ENCODE measurements at regions not wholly inside any gene's neighbourhood (a gene's known extent, or its start where the extent isn't known, plus 50 kb on each side); places are given as distances from the start of the nearest gene placed in this dataset.

DNA sequence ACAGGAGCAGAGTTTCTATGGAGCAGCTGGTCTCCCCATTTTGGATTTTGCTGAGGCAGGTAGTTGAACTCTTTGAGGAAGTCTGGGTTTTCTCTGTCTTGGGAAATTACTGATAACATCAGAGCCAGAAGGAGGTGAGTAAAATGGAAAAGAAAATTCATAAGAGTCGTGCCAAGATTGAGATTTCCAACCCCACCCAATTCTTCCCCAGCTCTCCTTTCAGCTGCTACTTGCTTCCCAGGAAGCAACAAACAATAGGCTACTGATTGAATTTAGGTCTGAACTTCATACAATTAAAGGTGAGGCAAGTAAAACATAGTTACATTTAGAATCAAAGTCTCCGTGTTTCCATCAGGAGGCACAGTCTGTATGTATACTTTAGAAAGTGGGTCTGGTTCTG is 54.6 kb upstream of the EOLA2 start:
- DNase-seq (ENCODE audit: low spot score) (no peak), ATAC-seq (no peak)
- intact Hi-C loops (cut with DNase I): no loop called here

DNA sequence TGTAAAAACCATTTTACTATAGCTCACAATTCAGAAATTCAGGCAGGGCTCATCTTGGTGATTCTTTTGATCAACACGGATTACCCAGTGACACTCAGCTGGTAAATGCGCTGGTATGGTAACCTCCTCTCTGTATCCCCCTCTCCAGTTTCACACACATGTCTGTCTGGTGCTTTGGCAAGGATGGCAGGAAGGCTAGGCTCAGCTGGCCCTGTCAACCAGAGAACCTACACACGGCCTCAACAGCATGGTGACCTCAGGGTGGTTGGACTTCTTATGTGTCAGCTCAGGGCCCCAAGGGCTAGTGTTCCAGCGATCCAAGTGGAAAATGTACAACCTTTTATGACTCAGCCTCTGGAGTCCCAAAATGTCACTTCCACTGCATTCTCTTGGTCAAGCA is 55.7 kb upstream of the EOLA2 start:
- intact Hi-C loops (cut with DNase I): no loop called here
- DNase-seq (ENCODE audit: low spot score) (no peak), ATAC-seq (no peak)

DNA sequence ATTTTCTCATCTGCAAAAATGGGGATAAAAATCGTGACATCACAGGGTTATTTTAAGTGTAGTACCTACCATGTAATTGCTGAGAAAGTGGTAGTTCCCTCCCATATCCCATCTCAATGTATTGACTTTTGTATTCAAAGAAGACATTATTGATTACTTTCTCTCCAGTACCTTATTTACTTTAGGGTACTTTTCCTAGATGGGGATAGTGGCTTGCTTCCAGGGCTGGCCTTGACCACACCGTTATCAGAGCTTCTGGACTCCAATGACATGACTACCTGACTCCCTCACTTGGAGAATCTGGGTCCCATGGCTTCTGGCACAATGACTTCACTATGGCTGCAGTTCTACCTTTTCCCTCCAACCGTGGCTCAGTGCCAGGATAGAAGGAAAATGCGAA is 58.2 kb upstream of the EOLA2 start:
- no peak for DNase-seq (ENCODE audit: low spot score)
- no peak for ATAC-seq
- intact Hi-C loops (cut with DNase I): no loop called here

DNA sequence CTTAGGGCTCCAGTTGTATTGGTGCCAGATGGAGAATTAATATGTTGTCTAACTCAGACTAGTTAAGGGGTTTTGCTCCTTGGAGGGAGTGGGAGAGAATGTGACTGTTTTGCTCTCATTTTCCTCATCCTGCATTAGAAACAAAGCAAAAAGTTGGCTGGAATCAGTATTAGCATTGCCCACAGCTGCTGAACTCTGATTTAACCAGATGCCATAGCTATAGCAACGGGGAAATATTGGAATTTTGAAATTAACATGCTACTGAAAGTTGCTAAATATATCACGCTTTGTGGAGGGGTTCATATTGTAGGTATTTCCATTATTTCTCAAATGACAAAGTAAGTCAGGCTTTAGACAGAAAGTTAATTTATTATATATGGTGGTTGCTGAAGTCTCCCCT is 66.7 kb upstream of the EOLA2 start:
- intact Hi-C loops (cut with DNase I): no loop called here
- no peak for DNase-seq (ENCODE audit: low spot score)
- ATAC-seq: no peak

DNA sequence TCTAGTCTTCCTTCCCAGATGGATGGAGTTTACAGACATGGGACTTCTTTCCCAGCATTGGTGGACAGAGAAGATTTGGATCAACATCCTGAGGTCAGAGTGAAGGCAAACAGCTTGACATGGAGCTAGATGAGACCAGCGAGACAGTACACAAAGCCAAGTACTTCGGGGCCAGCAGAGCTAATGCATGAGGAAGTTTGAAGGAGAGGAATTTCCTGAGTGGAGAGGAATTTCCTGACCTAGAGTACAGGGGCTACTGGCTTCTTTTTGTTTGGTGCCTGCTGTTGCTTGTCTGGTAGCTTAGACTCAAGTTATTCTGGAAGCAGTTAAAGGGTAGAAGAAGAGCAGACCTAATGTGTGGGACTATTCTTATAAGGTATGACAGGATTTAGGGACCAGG is 69.1 kb upstream of the EOLA2 start:
- intact Hi-C loops (cut with DNase I): no loop called here
- no peak for ATAC-seq
- no peak for DNase-seq (ENCODE audit: low spot score)

DNA sequence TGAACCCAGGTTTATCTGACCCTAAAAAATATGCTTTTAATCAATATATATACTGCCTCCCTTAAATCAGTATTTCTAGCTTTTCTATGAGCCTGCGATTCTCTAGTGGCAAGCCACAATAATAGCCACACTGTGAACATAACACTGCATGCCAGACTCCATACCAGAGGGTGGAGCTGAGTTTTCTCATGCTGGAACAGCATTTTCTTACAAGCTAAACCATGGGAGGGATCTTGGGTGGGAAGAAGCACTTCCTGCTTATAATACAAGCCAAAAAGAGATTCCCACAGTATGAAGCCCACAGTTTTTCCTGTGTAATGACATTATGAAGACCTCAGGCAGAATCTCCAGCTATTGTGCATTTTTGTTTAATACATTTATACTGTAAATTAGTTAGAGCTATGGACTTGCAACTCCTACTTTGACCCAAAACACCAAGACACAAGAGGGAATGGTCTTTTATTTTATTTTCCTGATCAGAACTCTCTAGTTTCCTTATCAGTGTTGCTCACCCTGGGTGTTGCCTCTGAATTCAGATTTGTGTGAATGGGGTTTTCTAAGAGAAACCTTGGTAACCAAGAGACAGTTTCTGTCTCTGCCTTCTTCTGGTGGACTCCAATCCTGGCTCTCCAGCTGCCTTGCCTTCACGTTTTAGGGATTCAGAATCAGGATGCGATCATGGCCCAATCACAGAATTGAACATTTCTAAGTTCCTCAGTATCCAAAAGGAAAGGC is 74.5 kb upstream of the EOLA2 start:
- DNase-seq (ENCODE audit: low spot score): no peak
- no peak for ATAC-seq
- intact Hi-C loops (cut with DNase I): no loop called here

DNA sequence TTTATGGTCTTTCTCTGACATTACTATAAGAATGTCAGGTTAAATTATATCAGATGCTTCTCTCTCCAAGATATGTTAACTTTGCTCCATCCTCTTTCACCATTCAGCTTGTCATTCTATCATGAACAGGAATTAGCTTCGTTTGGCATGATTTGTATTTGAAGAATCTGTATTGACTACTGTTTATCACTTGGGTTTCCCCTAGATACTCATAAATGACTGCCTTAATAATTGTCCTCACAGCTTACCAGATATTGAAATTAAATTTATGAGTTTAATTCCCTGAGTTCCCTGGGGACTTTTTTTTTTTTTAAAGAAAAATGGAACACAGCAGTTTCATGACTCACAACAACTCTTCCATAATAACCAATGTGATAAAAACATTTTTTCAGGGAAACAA is 76.2 kb upstream of the EOLA2 start:
- DNase-seq (ENCODE audit: low spot score) (no peak), ATAC-seq (no peak)
- intact Hi-C loops (cut with DNase I): no loop called here

DNA sequence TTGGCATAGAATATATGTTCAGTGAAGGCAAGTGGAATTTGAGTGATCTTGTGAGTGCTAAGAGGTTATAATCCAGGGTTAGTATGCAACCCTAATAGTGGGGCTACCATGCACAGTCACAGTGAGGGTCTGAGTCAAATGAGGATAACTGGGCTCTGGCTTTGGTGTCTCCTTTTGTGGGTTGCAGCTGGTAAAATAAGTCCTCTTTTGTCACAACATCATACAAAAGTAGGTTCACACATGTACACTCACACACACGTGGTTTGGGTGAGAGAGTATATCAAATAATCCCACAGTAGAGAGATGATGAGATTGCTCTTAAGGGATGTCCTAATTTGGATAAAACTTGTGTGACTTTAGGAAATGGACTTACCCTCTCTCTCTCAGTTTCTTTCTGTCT is 79.6 kb upstream of the EOLA2 start:
- ATAC-seq (no peak), DNase-seq (ENCODE audit: low spot score) (no peak)
- intact Hi-C loops (cut with DNase I): no loop called here

DNA sequence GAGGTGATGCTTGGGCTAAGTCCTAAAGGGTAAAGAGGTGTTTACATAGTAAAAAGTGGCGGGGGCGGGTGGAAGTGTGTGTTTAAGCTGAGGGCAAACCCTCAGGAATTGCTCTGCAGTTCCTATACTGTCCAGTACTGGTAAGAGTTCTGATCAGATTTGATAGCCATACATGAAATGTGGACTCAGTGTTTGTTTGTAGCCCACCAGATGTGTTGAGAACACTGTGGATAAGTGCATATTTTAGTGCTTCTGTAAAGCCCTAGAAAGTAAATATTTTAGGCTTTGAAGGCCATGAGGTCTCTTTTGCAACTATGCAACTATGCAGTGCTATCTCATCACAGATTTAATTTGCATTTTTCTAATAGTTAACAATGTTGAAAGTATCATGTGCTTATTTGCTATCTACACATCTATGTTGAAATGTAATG is 80.7 kb upstream of the EOLA2 start:
- no peak for DNase-seq (ENCODE audit: low spot score)
- ATAC-seq: no peak
- intact Hi-C loops (cut with DNase I): no loop called here

DNA sequence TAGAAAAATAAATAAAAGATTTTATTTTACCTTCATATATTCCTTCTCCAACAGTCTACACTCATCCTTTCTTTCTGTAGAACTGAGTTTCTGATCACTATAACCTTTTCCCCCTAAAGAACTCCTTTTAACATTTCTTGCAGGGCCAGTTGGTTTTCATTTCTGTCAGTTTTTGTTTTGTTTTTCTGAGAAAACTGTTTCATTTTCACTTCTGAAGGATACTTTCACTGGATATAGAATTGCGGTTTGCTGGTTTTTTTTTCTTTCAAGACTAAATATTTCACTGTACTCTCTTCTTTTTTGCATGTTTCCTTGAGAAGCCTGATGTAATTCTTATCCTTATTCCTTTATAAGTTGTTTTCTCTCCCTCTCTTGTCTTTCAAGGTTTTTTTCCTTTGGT is 90.4 kb upstream of the EOLA2 start:
- no peak for DNase-seq (ENCODE audit: low spot score)
- intact Hi-C loops (cut with DNase I): no loop called here
- no peak for ATAC-seq

DNA sequence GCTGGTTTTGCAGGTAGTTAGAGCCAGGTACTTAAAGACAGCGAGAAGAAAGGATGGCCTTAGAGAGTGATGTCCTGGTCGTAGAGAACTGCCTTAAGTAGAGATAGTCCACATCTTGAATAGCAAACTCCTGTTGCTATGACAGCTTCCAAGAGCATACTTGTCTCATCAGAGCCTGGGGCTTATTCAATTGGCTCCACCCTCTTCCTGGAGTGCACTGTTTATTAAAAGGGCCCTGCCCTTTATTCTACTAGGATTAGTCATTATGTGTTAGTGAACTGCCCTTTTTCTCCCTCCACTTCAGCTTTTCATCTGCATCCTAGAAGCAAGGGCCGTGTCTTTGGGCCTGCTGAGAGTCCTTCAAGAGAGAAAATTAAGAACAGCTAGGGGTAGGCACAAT is 94.5 kb upstream of the EOLA2 start:
- ATAC-seq (no peak), DNase-seq (ENCODE audit: low spot score) (no peak)
- intact Hi-C loops (cut with DNase I): no loop called here

DNA sequence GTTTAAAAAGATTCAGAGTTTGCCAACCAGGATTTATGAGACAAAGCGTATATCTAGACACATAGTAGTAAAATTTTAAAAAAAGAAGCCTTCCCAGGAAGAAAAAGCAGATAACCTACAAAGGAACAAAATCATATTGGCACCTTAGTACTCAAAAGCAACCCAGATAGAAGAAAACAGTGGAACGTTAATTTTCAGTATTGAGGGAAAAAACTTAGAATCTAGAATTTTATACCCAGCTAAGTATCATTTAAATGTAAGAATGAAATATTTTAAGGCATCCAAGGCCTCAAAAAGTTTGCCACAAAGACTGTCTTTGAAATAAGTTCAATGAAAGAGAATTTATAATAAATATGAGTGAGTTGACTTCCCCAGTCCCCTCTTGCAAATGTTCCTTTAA is 96.5 kb upstream of the EOLA2 start:
- no peak for ATAC-seq

DNA sequence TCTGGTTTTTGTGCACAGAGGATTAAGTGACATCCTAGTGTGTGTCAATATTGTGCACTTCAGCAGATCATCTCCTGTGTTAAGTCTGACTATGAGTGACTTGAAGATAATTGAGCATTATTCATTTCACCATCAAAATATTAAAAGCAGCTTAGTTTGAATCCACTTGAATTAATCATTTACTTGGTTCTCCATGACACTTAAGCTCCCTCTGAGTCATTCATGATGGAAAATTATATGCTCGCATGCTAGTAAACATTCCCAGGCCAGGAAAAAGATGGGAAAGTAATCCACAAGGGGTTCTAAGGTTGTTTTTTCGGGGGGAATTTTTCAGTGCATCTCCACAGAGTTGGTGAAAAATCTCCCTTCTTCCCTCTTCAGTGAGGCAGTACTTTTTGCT is 97.2 kb upstream of the EOLA2 start:
- ATAC-seq (no peak), DNase-seq (ENCODE audit: low spot score) (no peak)
- intact Hi-C loops (cut with DNase I): no loop called here

More for the DNA sequence above, 96.5 kb upstream of the EOLA2 start:
- no peak for DNase-seq (ENCODE audit: low spot score)
- intact Hi-C loops (cut with DNase I): no loop called here

DNA sequence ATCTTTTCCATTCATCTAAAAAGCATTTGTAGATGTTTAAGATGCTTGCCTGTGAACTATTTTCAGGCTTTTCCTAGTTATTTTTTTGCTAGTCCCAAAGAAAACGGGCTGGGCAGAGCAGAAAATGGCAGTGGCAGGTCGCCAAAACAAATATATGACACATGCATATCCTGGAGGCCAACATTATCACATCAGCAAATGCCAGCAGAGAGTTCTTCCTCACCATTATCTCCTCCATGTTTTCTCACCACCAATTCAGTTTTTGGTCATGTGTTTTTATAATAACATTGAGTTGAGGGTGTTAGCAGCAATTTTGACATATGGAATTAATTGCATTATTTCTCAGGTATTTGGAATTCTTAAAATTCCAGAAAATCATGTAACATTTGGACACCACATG is 97.9 kb upstream of the EOLA2 start:
- intact Hi-C loops (cut with DNase I): no loop called here
- ATAC-seq (no peak), DNase-seq (ENCODE audit: low spot score) (no peak)

DNA sequence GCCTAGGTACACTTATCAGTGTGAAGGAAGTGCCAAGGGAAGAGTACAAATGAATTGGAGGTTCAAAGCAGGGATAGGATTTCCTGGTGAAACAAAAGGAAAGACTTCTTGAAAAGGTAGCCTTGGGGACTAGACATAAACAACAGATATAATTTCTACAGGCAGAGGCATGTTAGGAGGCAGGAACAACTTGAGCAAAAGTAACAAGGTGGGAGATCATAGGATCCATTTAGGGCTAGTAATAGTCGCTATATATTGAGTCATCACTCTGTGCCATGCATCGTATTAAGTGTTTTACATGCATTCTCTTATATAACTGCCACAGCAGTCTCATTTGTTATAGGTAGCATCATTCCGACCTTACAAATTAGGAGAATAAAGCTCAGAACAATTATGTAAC is 98.3 kb upstream of the EOLA2 start:
- DNase-seq (ENCODE audit: low spot score): no peak
- no peak for ATAC-seq
- intact Hi-C loops (cut with DNase I): no loop called here

DNA sequence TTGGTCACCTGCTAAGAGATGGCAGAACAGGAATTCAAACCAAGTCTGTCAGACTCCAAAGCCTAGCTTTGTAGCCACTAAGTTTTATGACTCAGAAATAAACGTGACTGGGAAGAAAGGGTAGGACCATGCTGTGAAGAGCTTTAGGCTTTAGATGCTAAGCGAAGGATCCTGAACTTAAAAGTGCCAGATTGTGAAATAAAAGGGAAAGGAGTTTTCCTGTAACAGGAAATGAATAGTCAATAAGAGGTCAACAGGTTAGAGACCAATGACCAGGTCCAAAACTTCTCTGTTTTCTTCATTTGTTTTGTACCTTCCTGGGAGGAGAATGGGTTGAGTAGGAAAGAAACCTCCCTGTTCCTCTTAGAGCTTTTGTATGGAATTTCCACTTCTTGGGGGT is 98.8 kb upstream of the EOLA2 start:
- ATAC-seq (no peak), DNase-seq (ENCODE audit: low spot score) (no peak)
- intact Hi-C loops (cut with DNase I): no loop called here

DNA sequence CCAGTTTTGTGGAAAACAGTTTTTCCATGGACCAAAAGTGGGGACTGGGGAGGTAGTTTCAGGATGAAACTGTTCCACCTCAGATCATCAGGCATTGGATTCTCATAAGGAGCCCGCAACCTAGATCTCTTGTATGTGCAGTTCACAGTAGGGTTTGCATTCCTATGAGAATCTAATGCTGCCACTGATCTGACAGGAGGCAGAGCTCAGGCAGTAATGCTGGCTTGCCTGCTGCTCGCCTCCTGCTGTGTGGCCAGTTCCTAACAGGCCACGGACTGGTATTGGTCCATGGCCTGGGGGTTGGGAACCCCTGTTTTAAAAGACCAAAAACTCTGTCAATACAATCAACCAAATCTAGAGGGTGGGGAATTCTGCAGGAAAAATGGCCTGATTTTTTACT is 100.0 kb upstream of the EOLA2 start:
- no peak for ATAC-seq
- no peak for DNase-seq (ENCODE audit: low spot score)
- intact Hi-C loops (cut with DNase I): no loop called here

DNA sequence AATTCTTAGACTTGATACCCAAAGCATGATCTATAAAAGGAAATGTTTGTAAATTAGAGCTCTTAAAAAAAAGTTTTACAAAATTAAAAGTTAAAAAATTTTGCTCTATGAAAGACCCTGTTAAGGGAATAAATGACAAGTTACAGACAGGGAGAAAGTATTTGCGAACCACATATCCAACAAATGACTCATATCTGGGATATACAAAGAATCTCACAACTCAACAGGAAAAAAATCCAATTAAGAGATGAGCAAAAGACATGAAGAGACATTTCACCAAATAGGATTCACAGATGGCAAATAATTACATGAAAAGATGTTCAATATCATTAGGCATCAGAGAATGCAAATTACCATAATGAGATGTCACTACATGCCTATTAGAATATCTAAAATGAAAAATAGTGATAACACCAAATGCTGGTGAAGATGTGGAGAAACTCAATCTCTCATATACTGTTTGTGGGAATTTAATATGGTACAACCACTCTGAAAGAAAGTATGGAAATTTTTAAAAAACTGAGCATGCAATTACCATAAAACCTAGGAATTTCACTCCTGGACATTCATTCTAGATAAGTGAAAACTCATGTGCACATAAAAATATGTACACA is 100.8 kb upstream of the EOLA2 start:
- intact Hi-C loops (cut with DNase I): no loop called here
- DNase-seq (ENCODE audit: low spot score): no peak
- no peak for ATAC-seq

DNA sequence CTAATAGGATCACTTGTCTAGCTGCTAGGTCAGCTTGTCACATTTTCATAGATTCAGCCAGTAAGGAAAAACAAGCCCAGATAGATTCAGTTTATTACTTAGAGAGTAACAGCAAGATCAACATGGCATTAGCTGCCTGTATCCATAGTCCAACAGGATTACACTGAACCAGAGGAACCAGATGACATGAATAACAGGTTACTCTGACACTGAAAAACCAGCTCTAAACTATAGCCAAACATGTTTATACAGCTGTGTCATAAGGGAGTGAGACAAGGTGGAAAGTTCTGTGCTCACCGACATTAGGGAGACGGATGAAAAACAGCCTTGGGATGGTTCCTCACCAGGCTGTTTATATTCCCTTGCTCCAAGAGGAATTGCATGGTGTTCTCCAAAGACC is 102.9 kb upstream of the EOLA2 start:
- no peak for ATAC-seq
- no peak for DNase-seq (ENCODE audit: low spot score)
- intact Hi-C loops (cut with DNase I): no loop called here

DNA sequence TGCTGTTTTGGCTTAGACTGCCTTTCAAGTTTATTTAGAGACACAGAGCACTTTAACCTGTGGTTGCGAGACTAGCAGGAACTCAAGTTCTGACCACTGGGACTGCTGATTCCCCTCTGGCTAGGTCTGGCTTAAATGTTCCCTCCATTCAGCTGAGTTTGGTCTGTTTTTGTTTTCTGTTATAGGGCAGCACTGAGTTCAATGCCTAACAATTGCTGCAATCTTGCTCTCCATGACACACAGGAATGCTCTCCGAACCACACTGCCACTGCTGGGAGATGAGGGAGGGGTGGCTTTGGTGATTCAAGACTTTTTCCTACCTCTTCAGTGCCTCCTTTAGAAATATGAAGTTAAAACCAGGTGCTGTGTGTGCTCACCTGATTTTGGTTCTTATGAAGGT is 106.3 kb upstream of the EOLA2 start:
- no peak for ATAC-seq
- no peak for DNase-seq (ENCODE audit: low spot score)
- intact Hi-C loops (cut with DNase I): no loop called here

DNA sequence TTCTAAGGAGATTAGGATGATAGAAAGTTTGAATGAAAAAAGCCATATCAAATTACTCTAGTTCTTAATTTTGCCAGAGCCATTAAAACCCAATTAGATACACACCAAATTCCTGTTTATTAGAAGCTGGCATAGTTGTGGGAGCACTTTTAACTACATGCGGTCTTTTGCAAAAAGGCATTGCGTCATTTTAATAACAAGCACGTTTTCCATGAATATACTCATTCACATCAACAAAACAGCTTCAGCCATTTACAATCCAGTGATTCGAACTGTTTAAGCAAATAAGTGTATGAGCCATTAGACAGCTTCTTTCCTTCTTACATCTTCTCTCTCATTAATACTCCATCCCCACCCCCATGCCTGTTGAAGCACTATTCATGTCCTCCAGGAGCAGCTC is 109.5 kb upstream of the EOLA2 start:
- ATAC-seq (no peak), DNase-seq (ENCODE audit: low spot score) (no peak)
- intact Hi-C loops (cut with DNase I): no loop called here
